ENCODE measurements at regions not wholly inside any gene's neighbourhood (a gene's known extent, or its start where the extent isn't known, plus 50 kb on each side); places are given as distances from the start of the nearest gene placed in this dataset.

DNA sequence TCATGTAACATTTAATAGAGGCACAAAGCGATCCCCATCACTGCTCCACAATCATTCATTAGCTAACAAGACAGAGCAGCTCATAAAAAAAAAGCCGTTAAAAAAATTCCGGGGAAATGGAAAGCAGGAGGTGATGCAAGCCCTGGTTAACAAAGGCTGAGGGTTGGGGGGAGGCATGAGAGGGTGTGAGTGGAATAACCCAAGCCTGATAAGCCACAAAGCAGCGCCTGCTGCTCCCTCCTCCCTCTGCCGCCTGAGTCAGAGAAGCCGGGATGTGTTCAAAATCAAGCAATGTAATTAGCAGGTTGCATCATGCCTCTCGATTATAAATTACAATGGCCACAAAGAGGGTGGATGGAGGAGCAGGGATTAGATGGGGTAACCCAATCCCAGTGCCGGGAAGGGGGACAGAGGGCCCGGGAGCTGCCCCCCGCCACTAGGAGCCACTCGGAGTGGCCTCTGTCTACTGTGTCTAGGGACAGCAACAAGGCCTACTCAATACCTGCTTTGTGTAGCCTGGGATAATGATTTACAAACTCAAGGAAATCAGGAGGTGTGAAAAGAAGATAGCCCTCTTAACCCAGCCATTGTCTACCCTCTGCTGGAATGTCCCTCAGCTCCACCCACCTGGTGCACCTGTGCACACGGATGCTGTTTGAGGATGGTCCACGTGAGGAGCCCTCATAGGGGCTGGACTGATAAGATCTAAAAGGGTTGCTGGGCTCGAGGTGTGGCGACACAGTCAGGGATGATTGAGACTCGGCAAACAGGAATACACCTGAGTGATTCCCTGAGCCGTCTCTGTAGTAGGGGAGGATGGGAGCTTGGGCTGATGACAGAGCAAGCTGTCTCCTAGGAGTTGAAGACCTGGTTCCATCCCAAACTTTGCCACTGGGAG, 156.9 kb downstream of the VEGFA start (continued):
- TF ChIP-seq PITX1 (CRISPR knock-in tag; IDR thresholded peaks at IDR 0.05) (peak; percentile 94), MIER2 (CRISPR knock-in tag; IDR thresholded peaks at IDR 0.05) (peak; percentile 28; the same call in 1 of the 2 replicates), ZNF337 (CRISPR knock-in tag; IDR thresholded peaks at IDR 0.05; ENCODE audit: borderline replicate concordance, low read depth) (peak; percentile 39; the same call in 1 of the 2 replicates), NFYB (CRISPR knock-in tag; IDR thresholded peaks at IDR 0.05) (0 out of 2 replicates have a peak, but pooled peaks have one; percentile 11), TRIM24 (CRISPR knock-in tag; IDR thresholded peaks at IDR 0.05) (no peak; the same call in 1 of the 2 replicates), FOXA3 (CRISPR knock-in tag; IDR thresholded peaks at IDR 0.05) (peak; percentile 78), KMT2A (CRISPR knock-in tag; IDR thresholded peaks at IDR 0.05) (peak; percentile 24; the same call in 1 of the 2 replicates), HOXA7 (CRISPR knock-in tag; IDR thresholded peaks at IDR 0.05) (no peak), SAFB2 (CRISPR knock-in tag; IDR thresholded peaks at IDR 0.05; ENCODE audit: borderline replicate concordance, low read depth) (no peak), PHB2 (IDR thresholded peaks at IDR 0.05; ENCODE audit: partially characterized antibody) (no peak), SNAPC2 (CRISPR knock-in tag; IDR thresholded peaks at IDR 0.05) (no peak), STAG1 (CRISPR knock-in tag; IDR thresholded peaks at IDR 0.05) (peak; percentile 31; the same call in 1 of the 2 replicates), ZNF841 (CRISPR knock-in tag; IDR thresholded peaks at IDR 0.05; ENCODE audit: borderline replicate concordance) (peak; percentile 57; the same call in 1 of the 2 replicates), KLF11 (CRISPR knock-in tag; IDR thresholded peaks at IDR 0.05) (peak; percentile 29)
- TF ChIP-seq, protein P1, sequence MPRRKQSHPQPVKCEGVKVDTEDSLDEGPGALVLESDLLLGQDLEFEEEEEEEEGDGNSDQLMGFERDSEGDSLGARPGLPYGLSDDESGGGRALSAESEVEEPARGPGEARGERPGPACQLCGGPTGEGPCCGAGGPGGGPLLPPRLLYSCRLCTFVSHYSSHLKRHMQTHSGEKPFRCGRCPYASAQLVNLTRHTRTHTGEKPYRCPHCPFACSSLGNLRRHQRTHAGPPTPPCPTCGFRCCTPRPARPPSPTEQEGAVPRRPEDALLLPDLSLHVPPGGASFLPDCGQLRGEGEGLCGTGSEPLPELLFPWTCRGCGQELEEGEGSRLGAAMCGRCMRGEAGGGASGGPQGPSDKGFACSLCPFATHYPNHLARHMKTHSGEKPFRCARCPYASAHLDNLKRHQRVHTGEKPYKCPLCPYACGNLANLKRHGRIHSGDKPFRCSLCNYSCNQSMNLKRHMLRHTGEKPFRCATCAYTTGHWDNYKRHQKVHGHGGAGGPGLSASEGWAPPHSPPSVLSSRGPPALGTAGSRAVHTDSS (CRISPR knock-in tag; conservative IDR thresholded peaks at IDR 0.05), result no peak
- TF ChIP-seq, protein P2, sequence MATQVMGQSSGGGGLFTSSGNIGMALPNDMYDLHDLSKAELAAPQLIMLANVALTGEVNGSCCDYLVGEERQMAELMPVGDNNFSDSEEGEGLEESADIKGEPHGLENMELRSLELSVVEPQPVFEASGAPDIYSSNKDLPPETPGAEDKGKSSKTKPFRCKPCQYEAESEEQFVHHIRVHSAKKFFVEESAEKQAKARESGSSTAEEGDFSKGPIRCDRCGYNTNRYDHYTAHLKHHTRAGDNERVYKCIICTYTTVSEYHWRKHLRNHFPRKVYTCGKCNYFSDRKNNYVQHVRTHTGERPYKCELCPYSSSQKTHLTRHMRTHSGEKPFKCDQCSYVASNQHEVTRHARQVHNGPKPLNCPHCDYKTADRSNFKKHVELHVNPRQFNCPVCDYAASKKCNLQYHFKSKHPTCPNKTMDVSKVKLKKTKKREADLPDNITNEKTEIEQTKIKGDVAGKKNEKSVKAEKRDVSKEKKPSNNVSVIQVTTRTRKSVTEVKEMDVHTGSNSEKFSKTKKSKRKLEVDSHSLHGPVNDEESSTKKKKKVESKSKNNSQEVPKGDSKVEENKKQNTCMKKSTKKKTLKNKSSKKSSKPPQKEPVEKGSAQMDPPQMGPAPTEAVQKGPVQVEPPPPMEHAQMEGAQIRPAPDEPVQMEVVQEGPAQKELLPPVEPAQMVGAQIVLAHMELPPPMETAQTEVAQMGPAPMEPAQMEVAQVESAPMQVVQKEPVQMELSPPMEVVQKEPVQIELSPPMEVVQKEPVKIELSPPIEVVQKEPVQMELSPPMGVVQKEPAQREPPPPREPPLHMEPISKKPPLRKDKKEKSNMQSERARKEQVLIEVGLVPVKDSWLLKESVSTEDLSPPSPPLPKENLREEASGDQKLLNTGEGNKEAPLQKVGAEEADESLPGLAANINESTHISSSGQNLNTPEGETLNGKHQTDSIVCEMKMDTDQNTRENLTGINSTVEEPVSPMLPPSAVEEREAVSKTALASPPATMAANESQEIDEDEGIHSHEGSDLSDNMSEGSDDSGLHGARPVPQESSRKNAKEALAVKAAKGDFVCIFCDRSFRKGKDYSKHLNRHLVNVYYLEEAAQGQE (IDR thresholded peaks at IDR 0.05; ENCODE audit: borderline replicate concordance in 1 of 2, low read depth in 1 of 2, low read length in 2 of 2), result 0 out of 4 replicates have a peak, but pooled peaks of 1 of the 2 experiments have one; percentile 58
- TF ChIP-seq, protein P3, sequence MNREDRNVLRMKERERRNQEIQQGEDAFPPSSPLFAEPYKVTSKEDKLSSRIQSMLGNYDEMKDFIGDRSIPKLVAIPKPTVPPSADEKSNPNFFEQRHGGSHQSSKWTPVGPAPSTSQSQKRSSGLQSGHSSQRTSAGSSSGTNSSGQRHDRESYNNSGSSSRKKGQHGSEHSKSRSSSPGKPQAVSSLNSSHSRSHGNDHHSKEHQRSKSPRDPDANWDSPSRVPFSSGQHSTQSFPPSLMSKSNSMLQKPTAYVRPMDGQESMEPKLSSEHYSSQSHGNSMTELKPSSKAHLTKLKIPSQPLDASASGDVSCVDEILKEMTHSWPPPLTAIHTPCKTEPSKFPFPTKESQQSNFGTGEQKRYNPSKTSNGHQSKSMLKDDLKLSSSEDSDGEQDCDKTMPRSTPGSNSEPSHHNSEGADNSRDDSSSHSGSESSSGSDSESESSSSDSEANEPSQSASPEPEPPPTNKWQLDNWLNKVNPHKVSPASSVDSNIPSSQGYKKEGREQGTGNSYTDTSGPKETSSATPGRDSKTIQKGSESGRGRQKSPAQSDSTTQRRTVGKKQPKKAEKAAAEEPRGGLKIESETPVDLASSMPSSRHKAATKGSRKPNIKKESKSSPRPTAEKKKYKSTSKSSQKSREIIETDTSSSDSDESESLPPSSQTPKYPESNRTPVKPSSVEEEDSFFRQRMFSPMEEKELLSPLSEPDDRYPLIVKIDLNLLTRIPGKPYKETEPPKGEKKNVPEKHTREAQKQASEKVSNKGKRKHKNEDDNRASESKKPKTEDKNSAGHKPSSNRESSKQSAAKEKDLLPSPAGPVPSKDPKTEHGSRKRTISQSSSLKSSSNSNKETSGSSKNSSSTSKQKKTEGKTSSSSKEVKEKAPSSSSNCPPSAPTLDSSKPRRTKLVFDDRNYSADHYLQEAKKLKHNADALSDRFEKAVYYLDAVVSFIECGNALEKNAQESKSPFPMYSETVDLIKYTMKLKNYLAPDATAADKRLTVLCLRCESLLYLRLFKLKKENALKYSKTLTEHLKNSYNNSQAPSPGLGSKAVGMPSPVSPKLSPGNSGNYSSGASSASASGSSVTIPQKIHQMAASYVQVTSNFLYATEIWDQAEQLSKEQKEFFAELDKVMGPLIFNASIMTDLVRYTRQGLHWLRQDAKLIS (CRISPR knock-in tag; IDR thresholded peaks at IDR 0.05), result no peak
- TF ChIP-seq, protein P4, sequence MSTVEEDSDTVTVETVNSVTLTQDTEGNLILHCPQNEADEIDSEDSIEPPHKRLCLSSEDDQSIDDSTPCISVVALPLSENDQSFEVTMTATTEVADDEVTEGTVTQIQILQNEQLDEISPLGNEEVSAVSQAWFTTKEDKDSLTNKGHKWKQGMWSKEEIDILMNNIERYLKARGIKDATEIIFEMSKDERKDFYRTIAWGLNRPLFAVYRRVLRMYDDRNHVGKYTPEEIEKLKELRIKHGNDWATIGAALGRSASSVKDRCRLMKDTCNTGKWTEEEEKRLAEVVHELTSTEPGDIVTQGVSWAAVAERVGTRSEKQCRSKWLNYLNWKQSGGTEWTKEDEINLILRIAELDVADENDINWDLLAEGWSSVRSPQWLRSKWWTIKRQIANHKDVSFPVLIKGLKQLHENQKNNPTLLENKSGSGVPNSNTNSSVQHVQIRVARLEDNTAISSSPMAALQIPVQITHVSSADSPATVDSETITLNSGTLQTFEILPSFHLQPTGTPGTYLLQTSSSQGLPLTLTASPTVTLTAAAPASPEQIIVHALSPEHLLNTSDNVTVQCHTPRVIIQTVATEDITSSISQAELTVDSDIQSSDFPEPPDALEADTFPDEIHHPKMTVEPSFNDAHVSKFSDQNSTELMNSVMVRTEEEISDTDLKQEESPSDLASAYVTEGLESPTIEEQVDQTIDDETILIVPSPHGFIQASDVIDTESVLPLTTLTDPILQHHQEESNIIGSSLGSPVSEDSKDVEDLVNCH (CRISPR knock-in tag; IDR thresholded peaks at IDR 0.05), result no peak
